GM06990 (cell line): ENCODE measurements at regions not wholly inside any gene's neighbourhood (a gene's known extent, or its start where the extent isn't known, plus 50 kb on each side); places are given as distances from the start of the nearest gene placed in this dataset.
"Not testable (repeated sequence)": the region's sequence is repeated elsewhere in the genome, so short reads cannot be mapped to it uniquely, and the experiment has no call there.

Experiments used
- DNase-seq: peaks from one replicate; pipeline ENCODE4 v3.0.0-alpha.2; 2011; ENCODE audit not compliant: insufficient read length; ENCODE audit errors: extremely low read depth
- H3K27me3 ChIP-seq: replicated peaks from 2 replicates; pipeline ENCODE4 v1.6.0; 2011; ENCODE audit warnings: low read length; ENCODE audit not compliant: control insufficient read depth, insufficient read depth
- H3K36me3 ChIP-seq: 2 replicates; pipeline ENCODE4 v1.5.1; 2011; ENCODE audit warnings: low read length; ENCODE audit not compliant: control insufficient read depth, insufficient read depth
- H3K4me3 ChIP-seq: replicated peaks from 2 replicates; pipeline ENCODE4 v1.5.1; 2011; ENCODE audit warnings: low read depth, mild to moderate bottlenecking, control low read depth, low read length
- TF ChIP-seq, protein P1 (sequence below): IDR thresholded peaks from 2 replicates; pipeline ENCODE4 v1.5.1; 2011; ENCODE audit warnings: low read length, control low read depth, mild to moderate bottlenecking, inconsistent platforms; ENCODE audit not compliant: insufficient read depth, poor library complexity, severe bottlenecking

DNA sequence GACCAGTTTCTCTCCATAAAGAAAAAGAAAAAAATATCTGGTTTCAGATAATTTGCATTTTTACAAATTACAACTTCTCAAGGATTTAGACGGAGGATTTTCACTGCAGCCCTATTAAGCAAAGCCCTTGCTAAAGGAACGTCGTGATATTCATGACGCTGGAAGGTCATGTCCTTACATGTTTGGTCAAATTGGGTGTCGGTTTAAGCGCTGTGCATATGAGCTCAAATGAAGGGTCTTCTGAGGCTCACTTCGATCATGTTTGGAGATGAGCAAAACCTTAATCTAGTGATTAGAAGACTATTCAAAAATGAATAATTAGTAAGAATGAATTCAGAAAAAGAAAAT, 67.3 kb upstream of the USP15 start:
- no peak overlapping the region for H3K4me3 ChIP-seq
- peaks cover 3% of the 10 kb centered on the region; the same call in 1 of the 2 replicates for H3K27me3 ChIP-seq
- TF ChIP-seq, protein P1, sequence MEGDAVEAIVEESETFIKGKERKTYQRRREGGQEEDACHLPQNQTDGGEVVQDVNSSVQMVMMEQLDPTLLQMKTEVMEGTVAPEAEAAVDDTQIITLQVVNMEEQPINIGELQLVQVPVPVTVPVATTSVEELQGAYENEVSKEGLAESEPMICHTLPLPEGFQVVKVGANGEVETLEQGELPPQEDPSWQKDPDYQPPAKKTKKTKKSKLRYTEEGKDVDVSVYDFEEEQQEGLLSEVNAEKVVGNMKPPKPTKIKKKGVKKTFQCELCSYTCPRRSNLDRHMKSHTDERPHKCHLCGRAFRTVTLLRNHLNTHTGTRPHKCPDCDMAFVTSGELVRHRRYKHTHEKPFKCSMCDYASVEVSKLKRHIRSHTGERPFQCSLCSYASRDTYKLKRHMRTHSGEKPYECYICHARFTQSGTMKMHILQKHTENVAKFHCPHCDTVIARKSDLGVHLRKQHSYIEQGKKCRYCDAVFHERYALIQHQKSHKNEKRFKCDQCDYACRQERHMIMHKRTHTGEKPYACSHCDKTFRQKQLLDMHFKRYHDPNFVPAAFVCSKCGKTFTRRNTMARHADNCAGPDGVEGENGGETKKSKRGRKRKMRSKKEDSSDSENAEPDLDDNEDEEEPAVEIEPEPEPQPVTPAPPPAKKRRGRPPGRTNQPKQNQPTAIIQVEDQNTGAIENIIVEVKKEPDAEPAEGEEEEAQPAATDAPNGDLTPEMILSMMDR, result no peak
- H3K36me3 ChIP-seq, result no peaks in the 10 kb centered on the region
- no peak for DNase-seq

- TF ChIP-seq, protein P1, result no peak
- H3K27me3 ChIP-seq, result peaks cover 3% of the 10 kb centered on the region; the same call in 1 of the 2 replicates
Measured at GRCh38 chr12:62194031-62194430, 66.2 kb upstream of the USP15 start.

GRCh38 chr12:62194616-62195015, 65.6 kb upstream of the USP15 start:
- Histone ChIP-seq H3K36me3 (no peaks in the 10 kb centered on the region), H3K27me3 (peaks cover 3% of the 10 kb centered on the region; the same call in 1 of the 2 replicates), H3K4me3 (no peak overlapping the region)
- no peak for DNase-seq
- TF ChIP-seq, protein P1, result no peak

More at GRCh38 chr12:62194031-62194430, 66.2 kb upstream of the USP15 start:
- no peak for DNase-seq
- Histone ChIP-seq H3K4me3 (no peak overlapping the region), H3K36me3 (no peaks in the 10 kb centered on the region)

- H3K27me3 ChIP-seq, result no peaks in the 10 kb centered on the region; the same call in 1 of the 2 replicates
- TF ChIP-seq, protein P1, result no peak
- H3K36me3 ChIP-seq, result no peaks in the 10 kb centered on the region
- H3K4me3 ChIP-seq, result no peak overlapping the region
- no peak for DNase-seq
Measured at GRCh38 chr12:62196146-62196545, 64.1 kb upstream of the USP15 start.

DNA sequence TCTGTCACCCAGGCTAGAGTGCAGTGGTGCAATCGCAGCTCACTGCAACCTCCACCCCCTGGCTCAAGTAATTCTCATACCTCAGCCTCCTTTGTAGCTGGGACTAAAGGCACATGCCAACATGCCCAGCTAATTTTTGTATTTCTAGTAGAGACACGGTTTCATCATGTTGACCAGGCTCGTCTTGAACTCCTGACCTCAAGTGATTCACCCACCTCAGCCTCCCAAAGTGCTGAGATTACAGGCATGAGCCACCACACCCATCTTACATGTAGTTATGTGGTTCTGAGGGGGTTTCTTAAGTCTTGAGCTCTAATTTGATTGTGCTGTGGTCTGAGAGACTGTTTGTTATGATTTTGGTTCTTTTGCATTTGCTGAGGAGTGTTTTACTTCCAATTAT, 57.3 kb upstream of the USP15 start:
- not testable (repeated sequence) for H3K27me3 ChIP-seq, H3K4me3 ChIP-seq, H3K36me3 ChIP-seq, DNase-seq

DNA sequence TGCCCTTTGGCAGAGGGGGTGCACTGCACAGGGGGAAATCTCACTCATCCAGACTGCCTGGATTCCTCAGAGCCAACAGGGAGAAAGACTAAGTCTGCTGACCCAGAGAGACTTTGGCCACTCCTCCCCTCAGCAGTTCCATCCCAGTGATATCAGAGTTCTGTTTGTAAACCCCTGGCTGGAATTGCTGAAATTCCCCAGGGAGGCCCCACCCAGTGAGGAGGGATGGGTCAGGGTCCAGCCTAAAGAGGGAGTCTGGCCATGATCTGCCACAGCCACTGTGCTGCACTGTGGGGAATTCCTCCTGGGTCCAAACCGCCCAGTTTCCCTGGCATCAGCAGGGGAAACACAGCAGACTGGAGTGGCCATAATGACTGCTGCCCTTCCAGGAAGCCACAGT, 54.9 kb upstream of the USP15 start:
- H3K36me3 ChIP-seq, result no peaks in the 10 kb centered on the region
- no peak overlapping the region for H3K4me3 ChIP-seq
- no peaks in the 10 kb centered on the region for H3K27me3 ChIP-seq
- DNase-seq, result no peak
- TF ChIP-seq, protein P1, result no peak
